Transverse colon (tissue), 3 donors: ENCODE measurements at regions not wholly inside any gene's neighbourhood (a gene's known extent, or its start where the extent isn't known, plus 50 kb on each side); places are given as distances from the start of the nearest gene placed in this dataset.
"Not testable (repeated sequence)": the region's sequence is repeated elsewhere in the genome, so short reads cannot be mapped to it uniquely, and the experiment has no call there.

Source experiments
- POLR2A ChIP-seq: fragments of 450-650 bp; IDR thresholded peaks from one replicate; pipeline ENCODE4 v1.6.1; 2016; ENCODE audit warnings: antibody characterized with exemption, mild to moderate bottlenecking, moderate library complexity
- TF ChIP-seq, protein P1 (sequence below), 5 experiments: fragments of 200-600 bp in 3 of 5; fragments of 450-650 bp in 2 of 5; sonication (generic) in 3 of 5; IDR thresholded peaks; 1 replicate in 2 of 5; 2 replicates in 3 of 5; pipeline ENCODE4 v1.5.1; 2016 to 2017; ENCODE audit warnings: antibody characterized with exemption in 5 of 5, inconsistent platforms in 3 of 5, mild to moderate bottlenecking in 2 of 5, moderate library complexity in 1 of 5

GRCh38 chr17:18568108-18568995 is 75.8 kb downstream of the TBC1D28 start:
- TF ChIP-seq, protein P1, sequence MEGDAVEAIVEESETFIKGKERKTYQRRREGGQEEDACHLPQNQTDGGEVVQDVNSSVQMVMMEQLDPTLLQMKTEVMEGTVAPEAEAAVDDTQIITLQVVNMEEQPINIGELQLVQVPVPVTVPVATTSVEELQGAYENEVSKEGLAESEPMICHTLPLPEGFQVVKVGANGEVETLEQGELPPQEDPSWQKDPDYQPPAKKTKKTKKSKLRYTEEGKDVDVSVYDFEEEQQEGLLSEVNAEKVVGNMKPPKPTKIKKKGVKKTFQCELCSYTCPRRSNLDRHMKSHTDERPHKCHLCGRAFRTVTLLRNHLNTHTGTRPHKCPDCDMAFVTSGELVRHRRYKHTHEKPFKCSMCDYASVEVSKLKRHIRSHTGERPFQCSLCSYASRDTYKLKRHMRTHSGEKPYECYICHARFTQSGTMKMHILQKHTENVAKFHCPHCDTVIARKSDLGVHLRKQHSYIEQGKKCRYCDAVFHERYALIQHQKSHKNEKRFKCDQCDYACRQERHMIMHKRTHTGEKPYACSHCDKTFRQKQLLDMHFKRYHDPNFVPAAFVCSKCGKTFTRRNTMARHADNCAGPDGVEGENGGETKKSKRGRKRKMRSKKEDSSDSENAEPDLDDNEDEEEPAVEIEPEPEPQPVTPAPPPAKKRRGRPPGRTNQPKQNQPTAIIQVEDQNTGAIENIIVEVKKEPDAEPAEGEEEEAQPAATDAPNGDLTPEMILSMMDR (IDR thresholded peaks at IDR 0.05): not testable (repeated sequence)
- TF ChIP-seq POLR2A: not testable (repeated sequence)
